MCF 10A (cell line): ENCODE measurements at regions not wholly inside any gene's neighbourhood (a gene's known extent, or its start where the extent isn't known, plus 50 kb on each side); places are given as distances from the start of the nearest gene placed in this dataset.

ENCODE experiments used
- BruUV-seq: library from RNA; stranded (reverse); fragments of 400-500 nt; replicated peaks from 2 replicates; lab custom pipeline; 2021; lab: Mats Ljungman, UMichigan
- CTCF ChIA-PET: fragments of 300-600 bp; sonication (Branson Sonifier 250); formaldehyde crosslinking; extraction: SDS; loops from one replicate; lab custom pipeline; 2021; ENCODE audit warnings: antibody characterized with exemption, inconsistent platforms; lab: Yijun Ruan, JAX
- POLR2A ChIA-PET: fragments of 300-600, 350-650 bp; sonication (Branson Sonifier 250); formaldehyde crosslinking; extraction: SDS; loops from one replicate; lab custom pipeline; 2020; ENCODE audit warnings: antibody characterized with exemption, inconsistent platforms; lab: Yijun Ruan, JAX
- DNase-seq: peaks from one replicate; pipeline ENCODE4 v3.0.0-alpha.2; 2018; ENCODE audit not compliant: unreplicated experiment
- H3K27ac Mint-ChIP-seq: one replicate; pipeline ENCODE4 v1.8.0; 2022; ENCODE audit warnings: mild to moderate bottlenecking, low read depth, mixed read lengths; ENCODE audit not compliant: unreplicated experiment
- H3K27me3 Mint-ChIP-seq: one replicate; pipeline ENCODE4 v1.8.0; 2022; ENCODE audit warnings: mixed read lengths; ENCODE audit not compliant: insufficient read depth, unreplicated experiment
- H3K36me3 Mint-ChIP-seq: one replicate; pipeline ENCODE4 v1.8.0; 2022; ENCODE audit warnings: mild to moderate bottlenecking, moderate library complexity, mixed read lengths; ENCODE audit not compliant: insufficient read depth, unreplicated experiment
- H3K4me1 Mint-ChIP-seq: one replicate; pipeline ENCODE4 v1.8.0; 2022; ENCODE audit warnings: mixed read lengths; ENCODE audit not compliant: insufficient read depth, unreplicated experiment
- H3K4me3 Mint-ChIP-seq: one replicate; pipeline ENCODE4 v1.8.0; 2022; ENCODE audit warnings: mild to moderate bottlenecking, moderate library complexity, mixed read lengths; ENCODE audit not compliant: unreplicated experiment
- H3K9me3 Mint-ChIP-seq: one replicate; pipeline ENCODE4 v1.8.0; 2022; ENCODE audit warnings: mixed read lengths; ENCODE audit not compliant: unreplicated experiment
- CTCF ChIP-seq: fragments of 200-600 bp; IDR thresholded peaks from one replicate; pipeline ENCODE4 v1.8.0; 2022; ENCODE audit warnings: antibody characterized with exemption, mild to moderate bottlenecking; ENCODE audit not compliant: unreplicated experiment
- intact Hi-C: fragments of 100-400 bp; cut with micrococcal nuclease; formaldehyde crosslinking; loops from 2 replicates; pipeline ENCODE4 v1.14.1; 2022

GRCh38 chr13:88862095-88862620, 1191.0 kb downstream of the SLITRK5 start:
- ChIA-PET POLR2A (no interaction called here), CTCF (no interaction called here)
- Mint-ChIP-seq H3K27me3 (no peaks in the 10 kb centered on the region), H3K27ac (no peak overlapping the region), H3K4me1 (no peaks in the 10 kb centered on the region), H3K4me3 (no peak overlapping the region), H3K36me3 (no peaks in the 10 kb centered on the region), H3K9me3 (no peaks in the 10 kb centered on the region)
- no peak for TF ChIP-seq CTCF
- DNase-seq: no peak
- intact Hi-C loops: no loop called here
- BruUV-seq: no TSS peak

GRCh38 chr13:88863116-88863515, 1191.9 kb downstream of the SLITRK5 start:
- no peak for TF ChIP-seq CTCF
- intact Hi-C loops: no loop called here

GRCh38 chr13:88866195-88866594, 1195.0 kb downstream of the SLITRK5 start:
- intact Hi-C loops: no loop called here
- BruUV-seq: no TSS peak
- Mint-ChIP-seq H3K4me3 (no peak overlapping the region), H3K27ac (no peak overlapping the region), H3K9me3 (peaks cover 7% of the 10 kb centered on the region), H3K4me1 (no peaks in the 10 kb centered on the region), H3K27me3 (no peaks in the 10 kb centered on the region), H3K36me3 (no peaks in the 10 kb centered on the region)
- CTCF ChIA-PET: no interaction called here
- TF ChIP-seq CTCF: no peak
- DNase-seq: no peak
- POLR2A ChIA-PET: no interaction called here

More at GRCh38 chr13:88863116-88863515, 1191.9 kb downstream of the SLITRK5 start:
- no TSS peak for BruUV-seq
- CTCF ChIA-PET: interaction anchor here (0.7 kb wide), 1 partner anchor 1715 kb away, joined by 3 read pairs; no protein-coding TSS in a partner anchor
- no peak overlapping the region for H3K27ac Mint-ChIP-seq
- no peaks in the 10 kb centered on the region for H3K36me3 Mint-ChIP-seq
- no peaks in the 10 kb centered on the region for H3K27me3 Mint-ChIP-seq
- DNase-seq: no peak
- no peaks in the 10 kb centered on the region for H3K4me1 Mint-ChIP-seq
- no peak overlapping the region for H3K4me3 Mint-ChIP-seq
- POLR2A ChIA-PET: interaction anchor here (0.6 kb wide), 1 partner anchor 34 kb away, joined by 3 read pairs; no protein-coding TSS in a partner anchor
- peaks cover under 1% of the 10 kb centered on the region for H3K9me3 Mint-ChIP-seq

- Mint-ChIP-seq H3K4me3 (no peak overlapping the region), H3K4me1 (no peaks in the 10 kb centered on the region), H3K36me3 (no peaks in the 10 kb centered on the region), H3K27ac (no peak overlapping the region), H3K9me3 (peaks cover 12% of the 10 kb centered on the region), H3K27me3 (no peaks in the 10 kb centered on the region)
- ChIA-PET POLR2A (no interaction called here), CTCF (interaction anchor here (0.6 kb wide), 1 partner anchor 63 kb away, joined by 3 read pairs; no protein-coding TSS in a partner anchor)
- BruUV-seq: no TSS peak
- no peak for DNase-seq
- no peak for TF ChIP-seq CTCF
- intact Hi-C loops: no loop called here
Measured at GRCh38 chr13:88883741-88884140, 1212.6 kb downstream of the SLITRK5 start.
